ENCODE measurements at regions not wholly inside any gene's neighbourhood (a gene's known extent, or its start where the extent isn't known, plus 50 kb on each side); places are given as distances from the start of the nearest gene placed in this dataset.
A peak's percentile ranks its signal among the peaks of the same experiment; 100 is the strongest.
"Not testable (repeated sequence)": the region's sequence is repeated elsewhere in the genome, so short reads cannot be mapped to it uniquely, and the experiment has no call there.

- no peak for DNase-seq
Observed at GRCh38 chr7:25456467-25457171, 228.3 kb upstream of the NPVF start.

- DNase-seq: no peak
Observed at GRCh38 chr7:25459057-25459456, 230.8 kb upstream of the NPVF start.

- DNase-seq: no peak
Observed at GRCh38 chr7:25460433-25460832, 232.1 kb upstream of the NPVF start.

- no peak for DNase-seq
Observed at GRCh38 chr7:25469669-25470068, 241.4 kb upstream of the NPVF start.

- no peak for DNase-seq
Observed at GRCh38 chr7:25476863-25477499, 248.7 kb upstream of the NPVF start.

GRCh38 chr7:25478221-25478620 is 249.9 kb upstream of the NPVF start:
- not testable (repeated sequence) for DNase-seq

- no peak for DNase-seq
Observed at GRCh38 chr7:25478925-25479324, 250.6 kb upstream of the NPVF start.

GRCh38 chr7:25481891-25482290 is 253.6 kb upstream of the NPVF start:
- no peak for DNase-seq

- no peak for DNase-seq
Observed at GRCh38 chr7:25482631-25483030, 254.3 kb upstream of the NPVF start.

GRCh38 chr7:25485026-25485425 is 256.7 kb upstream of the NPVF start:
- no peak for DNase-seq

GRCh38 chr7:25486656-25487055 is 258.4 kb upstream of the NPVF start:
- DNase-seq: no peak

GRCh38 chr7:25493805-25494366 is 265.6 kb upstream of the NPVF start:
- DNase-seq: no peak

- DNase-seq: no peak
Observed at GRCh38 chr7:25494896-25495295, 266.6 kb upstream of the NPVF start.

GRCh38 chr7:25495342-25496250 is 267.3 kb upstream of the NPVF start:
- DNase-seq: no peak

GRCh38 chr7:25496476-25497368 is 268.4 kb upstream of the NPVF start:
- DNase-seq: peak in 3 of 6 experiments; percentile 20 to 38 (median 24)

GRCh38 chr7:25500393-25500921 is 272.2 kb upstream of the NPVF start:
- DNase-seq: no peak

GRCh38 chr7:25503306-25503705 is 275.0 kb upstream of the NPVF start:
- no peak for DNase-seq

- DNase-seq: no peak
Observed at GRCh38 chr7:25512061-25512687, 283.9 kb upstream of the NPVF start.

GRCh38 chr7:25515633-25516275 is 287.5 kb upstream of the NPVF start:
- no peak for DNase-seq

GRCh38 chr7:25517906-25518305 is 289.6 kb upstream of the NPVF start:
- DNase-seq: no peak

- peak in 4 of 6 experiments; percentile 7 to 50 (median 28) for DNase-seq
Observed at GRCh38 chr7:25520017-25520416, 291.7 kb upstream of the NPVF start.

All from stimulated activated naive CD4-positive, alpha-beta T cell (primary cell).